ENCODE measurements at regions not wholly inside any gene's neighbourhood (a gene's known extent, or its start where the extent isn't known, plus 50 kb on each side); places are given as distances from the start of the nearest gene placed in this dataset.

DNA sequence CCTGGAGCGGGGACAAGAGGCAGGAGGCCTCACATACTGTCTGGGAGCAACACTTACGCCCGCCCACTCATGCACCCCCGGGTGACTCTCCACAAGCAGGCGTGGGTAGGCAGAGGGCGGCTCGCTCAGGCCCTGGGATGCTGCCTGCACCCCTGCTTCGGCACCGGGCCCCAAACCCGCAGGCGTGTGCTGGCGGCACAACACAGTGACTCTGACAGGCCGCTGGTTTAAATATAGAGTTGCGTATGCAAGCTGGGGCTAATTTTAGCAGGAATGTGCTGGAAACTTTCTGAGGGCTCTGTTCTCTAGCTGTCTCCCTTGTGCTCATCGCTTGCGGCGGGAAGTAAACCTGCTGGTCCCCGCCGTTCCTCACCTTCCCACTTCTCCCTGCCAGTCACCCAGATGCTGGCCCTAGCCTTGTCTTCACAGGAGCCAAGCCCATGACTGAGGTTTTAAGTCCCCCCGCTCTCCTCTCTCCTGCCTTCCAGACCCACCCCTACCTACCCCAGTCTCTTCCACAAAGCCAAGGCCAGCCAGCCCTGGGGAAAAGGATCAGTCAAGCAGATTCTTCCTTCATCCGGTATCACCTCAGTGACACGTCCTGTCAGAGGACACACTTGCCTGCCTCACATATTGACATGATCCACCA is 94.5 kb upstream of the FOXP4 start:
- Mint-ChIP-seq H3K27me3 (ENCODE audit: low read depth) (peaks cover 11% of the 10 kb centered on the region), H3K36me3 (ENCODE audit: low read depth) (no peaks in the 10 kb centered on the region), H3K27ac (no peak overlapping the region), H3K4me1 (ENCODE audit: low read depth) (no peaks in the 10 kb centered on the region), H3K9me3 (no peaks in the 10 kb centered on the region), H3K4me3 (no peak overlapping the region)

DNA sequence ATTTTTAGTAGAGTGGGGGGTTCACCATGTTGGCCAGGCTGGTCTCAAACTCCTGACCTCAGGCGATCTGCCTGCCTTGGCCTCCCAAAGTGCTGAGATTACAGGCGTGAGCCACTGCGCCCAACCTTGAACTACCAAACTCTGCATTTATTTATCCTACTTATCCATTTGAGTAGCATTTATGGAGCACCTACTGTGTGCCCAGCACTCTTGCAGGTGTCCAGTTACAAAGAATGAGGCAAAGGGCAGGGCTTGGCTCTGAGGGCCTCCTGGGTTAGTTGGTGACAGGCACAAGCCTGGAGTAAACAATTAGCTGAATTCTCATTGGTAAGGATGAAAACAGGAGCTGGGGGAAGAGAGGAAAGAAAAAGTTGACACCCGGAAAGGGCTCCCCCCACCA is 93.4 kb upstream of the FOXP4 start:
- Mint-ChIP-seq H3K27ac (no peak overlapping the region), H3K4me1 (ENCODE audit: low read depth) (no peaks in the 10 kb centered on the region), H3K27me3 (ENCODE audit: low read depth) (peaks cover 11% of the 10 kb centered on the region), H3K36me3 (ENCODE audit: low read depth) (no peaks in the 10 kb centered on the region), H3K9me3 (no peaks in the 10 kb centered on the region), H3K4me3 (no peak overlapping the region)

- H3K36me3 Mint-ChIP-seq (ENCODE audit: low read depth): no peaks in the 10 kb centered on the region
- no peaks in the 10 kb centered on the region for H3K4me1 Mint-ChIP-seq (ENCODE audit: low read depth)
- H3K27ac Mint-ChIP-seq: no peak overlapping the region
- H3K9me3 Mint-ChIP-seq: no peaks in the 10 kb centered on the region
- no peak overlapping the region for H3K4me3 Mint-ChIP-seq
- H3K27me3 Mint-ChIP-seq (ENCODE audit: low read depth): peaks cover 9% of the 10 kb centered on the region
Measured at GRCh38 chr6:41453244-41453643, 92.9 kb upstream of the FOXP4 start.

GRCh38 chr6:41454189-41454789 is 91.9 kb upstream of the FOXP4 start:
- H3K27me3 Mint-ChIP-seq (ENCODE audit: low read depth): peaks cover 14% of the 10 kb centered on the region
- H3K9me3 Mint-ChIP-seq: no peaks in the 10 kb centered on the region
- no peaks in the 10 kb centered on the region for H3K4me1 Mint-ChIP-seq (ENCODE audit: low read depth)
- no peak overlapping the region for H3K27ac Mint-ChIP-seq
- H3K4me3 Mint-ChIP-seq: no peak overlapping the region
- H3K36me3 Mint-ChIP-seq (ENCODE audit: low read depth): no peaks in the 10 kb centered on the region

DNA sequence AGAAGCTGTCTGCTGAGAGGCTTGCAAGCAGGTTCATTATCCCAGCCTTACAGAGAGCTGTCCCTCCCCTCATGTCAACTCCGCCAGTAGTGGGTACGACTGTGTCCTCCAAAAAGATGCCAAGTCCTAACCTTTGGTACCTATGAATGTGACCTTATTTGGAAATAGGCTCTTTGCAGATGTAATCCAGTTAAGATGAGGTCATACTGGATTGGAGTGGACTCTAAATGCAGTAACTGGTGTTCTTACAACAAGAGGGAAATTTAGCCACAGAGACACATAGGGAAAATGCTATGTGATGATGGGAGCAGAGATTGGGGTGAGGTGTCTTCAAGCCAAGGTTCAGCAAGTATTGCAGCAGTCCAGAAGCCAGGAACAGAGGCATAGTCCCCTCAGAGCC is 90.8 kb upstream of the FOXP4 start:
- Mint-ChIP-seq H3K36me3 (ENCODE audit: low read depth) (no peaks in the 10 kb centered on the region), H3K27me3 (ENCODE audit: low read depth) (peaks cover 20% of the 10 kb centered on the region), H3K9me3 (no peaks in the 10 kb centered on the region), H3K4me1 (ENCODE audit: low read depth) (peaks cover 2% of the 10 kb centered on the region), H3K4me3 (no peak overlapping the region), H3K27ac (no peak overlapping the region)

- H3K4me3 Mint-ChIP-seq: no peak overlapping the region
- no peaks in the 10 kb centered on the region for H3K36me3 Mint-ChIP-seq (ENCODE audit: low read depth)
- H3K27me3 Mint-ChIP-seq (ENCODE audit: low read depth): peaks cover 24% of the 10 kb centered on the region
- no peaks in the 10 kb centered on the region for H3K9me3 Mint-ChIP-seq
- H3K4me1 Mint-ChIP-seq (ENCODE audit: low read depth): peaks cover 2% of the 10 kb centered on the region
- H3K27ac Mint-ChIP-seq: no peak overlapping the region
Measured at GRCh38 chr6:41455818-41456217, 90.4 kb upstream of the FOXP4 start.

DNA sequence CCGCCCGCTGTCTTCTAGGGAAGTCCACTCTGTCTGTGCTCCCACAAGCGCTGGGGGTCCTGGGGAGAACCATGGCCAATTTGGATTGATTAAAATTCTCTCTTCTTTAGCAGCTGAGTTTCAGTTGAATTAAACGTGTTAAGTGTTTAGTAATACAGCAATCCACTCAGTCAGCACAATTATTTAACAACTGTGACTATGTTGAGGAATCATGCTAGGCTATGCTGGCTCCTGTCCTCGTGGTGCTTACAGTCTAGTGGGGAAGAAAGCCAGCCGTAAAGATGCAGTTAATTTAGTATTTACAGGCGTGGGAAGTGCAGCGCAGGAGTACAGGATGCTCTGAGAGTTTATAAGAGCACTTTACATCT is 88.9 kb upstream of the FOXP4 start:
- no peaks in the 10 kb centered on the region for H3K9me3 Mint-ChIP-seq
- peaks cover 2% of the 10 kb centered on the region for H3K4me1 Mint-ChIP-seq (ENCODE audit: low read depth)
- H3K27me3 Mint-ChIP-seq (ENCODE audit: low read depth): peaks cover 37% of the 10 kb centered on the region
- no peaks in the 10 kb centered on the region for H3K36me3 Mint-ChIP-seq (ENCODE audit: low read depth)
- H3K4me3 Mint-ChIP-seq: no peak overlapping the region
- H3K27ac Mint-ChIP-seq: no peak overlapping the region

GRCh38 chr6:41459738-41460137 is 86.4 kb upstream of the FOXP4 start:
- Mint-ChIP-seq H3K4me3 (no peak overlapping the region), H3K9me3 (no peaks in the 10 kb centered on the region), H3K27ac (no peak overlapping the region), H3K27me3 (ENCODE audit: low read depth) (peaks cover 57% of the 10 kb centered on the region), H3K36me3 (ENCODE audit: low read depth) (no peaks in the 10 kb centered on the region), H3K4me1 (ENCODE audit: low read depth) (peaks cover 2% of the 10 kb centered on the region)

DNA sequence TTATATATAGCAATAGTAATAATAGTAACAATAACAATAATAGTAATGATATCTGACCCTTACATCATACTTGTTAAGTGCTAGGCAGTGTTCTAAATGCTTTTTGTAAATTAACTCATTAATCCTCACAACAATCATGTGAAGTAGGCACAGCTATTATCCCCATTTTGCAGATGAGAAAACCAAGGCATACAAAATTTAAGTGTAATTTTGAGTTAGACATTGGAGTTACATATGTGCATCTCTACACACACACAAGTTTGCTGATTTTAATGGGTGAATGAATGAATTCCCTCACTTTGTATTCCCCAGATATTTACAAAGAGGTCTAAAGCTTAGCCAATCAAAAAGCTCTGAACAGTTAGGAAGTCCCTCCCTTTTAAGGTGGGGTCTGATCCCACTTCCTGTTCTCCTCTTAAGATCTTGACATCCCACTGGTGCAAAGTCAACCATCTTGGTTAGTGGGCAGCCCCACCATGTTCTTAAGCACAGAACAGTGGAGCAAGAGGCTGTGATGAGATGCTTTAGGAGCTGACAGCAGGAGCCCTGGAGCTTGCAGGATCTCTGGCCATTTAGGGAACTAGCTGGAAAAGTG is 85.3 kb upstream of the FOXP4 start:
- Mint-ChIP-seq H3K9me3 (no peaks in the 10 kb centered on the region), H3K27ac (no peak overlapping the region)

GRCh38 chr6:41462033-41462432 is 84.1 kb upstream of the FOXP4 start:
- peaks cover 75% of the 10 kb centered on the region for H3K27me3 Mint-ChIP-seq (ENCODE audit: low read depth)
- peaks cover 2% of the 10 kb centered on the region for H3K4me1 Mint-ChIP-seq (ENCODE audit: low read depth)
- H3K27ac Mint-ChIP-seq: no peak overlapping the region
- no peaks in the 10 kb centered on the region for H3K36me3 Mint-ChIP-seq (ENCODE audit: low read depth)
- no peaks in the 10 kb centered on the region for H3K9me3 Mint-ChIP-seq
- H3K4me3 Mint-ChIP-seq: no peak overlapping the region

More for the DNA sequence above, 85.3 kb upstream of the FOXP4 start:
- Mint-ChIP-seq H3K4me3 (no peak overlapping the region), H3K4me1 (ENCODE audit: low read depth) (peaks cover 2% of the 10 kb centered on the region), H3K27me3 (ENCODE audit: low read depth) (peaks cover 63% of the 10 kb centered on the region), H3K36me3 (ENCODE audit: low read depth) (no peaks in the 10 kb centered on the region)

GRCh38 chr6:41463062-41463930 is 82.9 kb upstream of the FOXP4 start:
- H3K9me3 Mint-ChIP-seq: no peaks in the 10 kb centered on the region
- H3K4me1 Mint-ChIP-seq (ENCODE audit: low read depth): peaks cover 2% of the 10 kb centered on the region
- no peak overlapping the region for H3K27ac Mint-ChIP-seq
- no peak overlapping the region for H3K4me3 Mint-ChIP-seq
- peaks cover 83% of the 10 kb centered on the region for H3K27me3 Mint-ChIP-seq (ENCODE audit: low read depth)
- H3K36me3 Mint-ChIP-seq (ENCODE audit: low read depth): no peaks in the 10 kb centered on the region

GRCh38 chr6:41464019-41464418 is 82.2 kb upstream of the FOXP4 start:
- Mint-ChIP-seq H3K27me3 (ENCODE audit: low read depth) (peaks cover 84% of the 10 kb centered on the region), H3K27ac (no peak overlapping the region), H3K4me3 (no peak overlapping the region), H3K4me1 (ENCODE audit: low read depth) (peaks cover 2% of the 10 kb centered on the region), H3K36me3 (ENCODE audit: low read depth) (no peaks in the 10 kb centered on the region), H3K9me3 (no peaks in the 10 kb centered on the region)

DNA sequence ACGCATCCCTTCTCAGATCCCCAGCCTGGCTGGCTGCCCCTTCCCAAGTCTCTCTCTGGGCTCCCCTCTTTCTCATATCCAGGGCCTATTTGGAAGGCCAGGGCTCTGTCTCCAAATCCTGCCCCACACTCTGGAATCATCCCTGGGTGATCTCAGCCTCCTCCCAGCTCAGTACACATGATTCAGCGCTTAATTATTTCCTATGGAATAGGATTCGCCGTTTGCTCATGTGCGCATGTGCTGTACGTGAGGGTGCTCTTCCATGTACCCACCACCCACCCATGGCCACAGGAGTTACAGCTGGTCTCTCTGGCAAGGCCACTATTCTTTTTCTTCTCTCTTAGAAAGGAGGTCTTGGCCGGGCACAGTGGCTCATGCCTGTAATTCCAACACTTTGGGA is 81.7 kb upstream of the FOXP4 start:
- Mint-ChIP-seq H3K4me3 (no peak overlapping the region), H3K27ac (no peak overlapping the region), H3K27me3 (ENCODE audit: low read depth) (peaks cover 87% of the 10 kb centered on the region), H3K4me1 (ENCODE audit: low read depth) (peaks cover 2% of the 10 kb centered on the region), H3K36me3 (ENCODE audit: low read depth) (no peaks in the 10 kb centered on the region), H3K9me3 (no peaks in the 10 kb centered on the region)

DNA sequence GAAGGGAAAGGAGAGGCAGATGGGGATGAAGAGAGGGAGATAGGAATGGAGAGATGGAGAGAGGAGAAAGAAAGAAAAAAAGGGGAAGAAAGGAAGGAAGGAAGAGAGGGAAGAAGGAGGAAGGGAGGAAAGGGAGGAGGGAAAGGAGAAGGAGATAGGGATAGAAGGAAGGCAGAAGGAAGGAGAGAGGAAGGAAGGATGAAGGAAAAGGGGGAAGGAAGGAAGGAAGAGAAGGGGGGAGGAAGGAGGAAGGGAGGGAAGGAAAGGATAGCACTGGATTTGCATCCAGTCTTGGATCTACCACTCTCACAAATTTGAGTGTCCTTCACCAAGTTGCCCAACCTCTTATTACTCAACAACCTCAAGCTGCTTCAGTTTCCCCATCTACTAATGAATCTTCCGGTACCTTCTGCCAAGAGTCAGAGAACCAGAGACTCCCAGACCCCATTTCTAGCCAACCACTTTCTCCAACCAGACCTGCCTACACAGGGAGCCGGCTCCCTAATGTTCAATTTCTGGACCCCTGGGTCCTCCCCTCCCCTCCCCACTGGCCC is 79.7 kb upstream of the FOXP4 start:
- H3K27ac Mint-ChIP-seq: no peak overlapping the region
- H3K27me3 Mint-ChIP-seq (ENCODE audit: low read depth): peaks cover 83% of the 10 kb centered on the region

More for the DNA sequence above, 79.7 kb upstream of the FOXP4 start:
- Mint-ChIP-seq H3K4me3 (no peak overlapping the region), H3K9me3 (no peaks in the 10 kb centered on the region), H3K4me1 (ENCODE audit: low read depth) (peaks cover 5% of the 10 kb centered on the region), H3K36me3 (ENCODE audit: low read depth) (no peaks in the 10 kb centered on the region)
